ENCODE measurements at regions not wholly inside any gene's neighbourhood (a gene's known extent, or its start where the extent isn't known, plus 50 kb on each side); places are given as distances from the start of the nearest gene placed in this dataset.

DNA sequence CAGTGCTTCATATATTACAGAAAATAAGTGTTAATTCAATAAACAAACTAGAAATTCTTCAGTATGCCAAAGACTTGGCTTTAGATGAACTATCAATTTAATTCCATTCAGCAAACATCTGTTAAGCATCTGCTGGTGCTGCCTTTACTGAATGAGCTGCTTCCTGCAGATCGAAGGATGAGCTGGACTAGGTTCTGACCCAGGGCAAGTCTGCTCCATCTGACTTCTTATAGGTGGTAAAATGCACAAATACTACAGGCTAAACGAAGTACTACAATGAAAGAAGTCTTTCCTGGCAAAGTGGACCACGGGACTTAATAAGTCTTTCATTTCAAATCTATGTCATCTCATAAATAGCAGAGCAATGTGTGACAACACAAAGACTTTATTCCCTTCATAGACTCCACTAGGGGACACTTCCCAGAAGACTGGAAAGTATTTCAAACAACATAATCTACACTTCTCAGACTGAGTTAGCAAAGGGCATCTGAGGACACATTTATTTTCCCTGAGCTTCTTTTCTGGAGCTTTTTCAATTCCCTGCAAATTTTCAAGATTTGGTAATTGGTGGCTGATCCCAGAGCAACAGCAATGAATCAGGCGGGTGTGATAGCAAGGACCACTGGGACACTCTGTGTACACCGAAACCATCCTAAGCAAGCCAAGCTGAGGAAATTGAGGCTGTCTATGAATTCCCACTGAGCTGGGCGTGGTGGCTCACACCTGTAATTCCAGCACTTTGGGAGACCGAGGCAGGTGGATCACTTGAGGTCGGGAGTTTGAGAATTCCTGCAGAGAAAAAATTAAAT lies 108.9 kb upstream of the FRMD4A start:
- Histone ChIP-seq H3K9me3 (no peaks in the 10 kb centered on the region), H3K36me3 (replicated peaks in 1 of 2; ENCODE audit: control insufficient read depth in 1 of 2, insufficient read depth in 2 of 2, low read length in 1 of 2) (no peaks in the 10 kb centered on the region), H3F3A (replicated peaks; ENCODE audit: insufficient read depth) (no peaks in the 10 kb centered on the region), H3K4me1 (ENCODE audit: control insufficient read depth in 1 of 2, insufficient read depth in 2 of 2, low read depth in 1 of 2, low read length in 1 of 2) (no peaks in the 10 kb centered on the region), H3K27ac (ENCODE audit: low read depth in 2 of 2, low read length in 1 of 2) (no peak overlapping the region), H3K9me2 (no peaks in the 10 kb centered on the region), H3K9ac (no peak overlapping the region), H2AFZ (ENCODE audit: low read depth) (no peak overlapping the region), H3K4me3 (ENCODE audit: low read depth in 2 of 2, low read length in 1 of 2) (no peak overlapping the region), H3K79me2 (ENCODE audit: insufficient read depth) (no peaks in the 10 kb centered on the region), H3K4me2 (no peak overlapping the region), H3K27me3 (ENCODE audit: insufficient read depth) (no peaks in the 10 kb centered on the region), H4K20me1 (ENCODE audit: insufficient read depth) (no peaks in the 10 kb centered on the region)
- ChIA-PET CTCF (interaction anchor here (0.9 kb wide), 1 partner anchor 77 kb away, joined by 3 read pairs; no protein-coding TSS in a partner anchor), POLR2A (no interaction called here)
- DNase-seq = no peak
- 29% methylated on average over 8 of the region's 8 CpGs for WGBS (ENCODE audit: low lambda C conversion rate)
- TF ChIP-seq NFIC (IDR thresholded peaks at IDR 0.05; ENCODE audit: borderline replicate concordance) (no peak), TAF1 (IDR thresholded peaks at IDR 0.05; ENCODE audit: borderline replicate concordance, low read depth, low read length) (no peak), FOSL2 (IDR thresholded peaks at IDR 0.05; ENCODE audit: borderline replicate concordance, low read depth) (no peak)
- TF ChIP-seq, protein P1, sequence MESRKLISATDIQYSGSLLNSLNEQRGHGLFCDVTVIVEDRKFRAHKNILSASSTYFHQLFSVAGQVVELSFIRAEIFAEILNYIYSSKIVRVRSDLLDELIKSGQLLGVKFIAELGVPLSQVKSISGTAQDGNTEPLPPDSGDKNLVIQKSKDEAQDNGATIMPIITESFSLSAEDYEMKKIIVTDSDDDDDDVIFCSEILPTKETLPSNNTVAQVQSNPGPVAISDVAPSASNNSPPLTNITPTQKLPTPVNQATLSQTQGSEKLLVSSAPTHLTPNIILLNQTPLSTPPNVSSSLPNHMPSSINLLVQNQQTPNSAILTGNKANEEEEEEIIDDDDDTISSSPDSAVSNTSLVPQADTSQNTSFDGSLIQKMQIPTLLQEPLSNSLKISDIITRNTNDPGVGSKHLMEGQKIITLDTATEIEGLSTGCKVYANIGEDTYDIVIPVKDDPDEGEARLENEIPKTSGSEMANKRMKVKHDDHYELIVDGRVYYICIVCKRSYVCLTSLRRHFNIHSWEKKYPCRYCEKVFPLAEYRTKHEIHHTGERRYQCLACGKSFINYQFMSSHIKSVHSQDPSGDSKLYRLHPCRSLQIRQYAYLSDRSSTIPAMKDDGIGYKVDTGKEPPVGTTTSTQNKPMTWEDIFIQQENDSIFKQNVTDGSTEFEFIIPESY (IDR thresholded peaks at IDR 0.05; ENCODE audit: borderline replicate concordance, low read depth) = no peak
- TF ChIP-seq, protein P2, sequence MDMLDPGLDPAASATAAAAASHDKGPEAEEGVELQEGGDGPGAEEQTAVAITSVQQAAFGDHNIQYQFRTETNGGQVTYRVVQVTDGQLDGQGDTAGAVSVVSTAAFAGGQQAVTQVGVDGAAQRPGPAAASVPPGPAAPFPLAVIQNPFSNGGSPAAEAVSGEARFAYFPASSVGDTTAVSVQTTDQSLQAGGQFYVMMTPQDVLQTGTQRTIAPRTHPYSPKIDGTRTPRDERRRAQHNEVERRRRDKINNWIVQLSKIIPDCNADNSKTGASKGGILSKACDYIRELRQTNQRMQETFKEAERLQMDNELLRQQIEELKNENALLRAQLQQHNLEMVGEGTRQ (IDR thresholded peaks at IDR 0.05; ENCODE audit: borderline replicate concordance, low read depth, low read length) = no peak
- TF ChIP-seq, protein P3, sequence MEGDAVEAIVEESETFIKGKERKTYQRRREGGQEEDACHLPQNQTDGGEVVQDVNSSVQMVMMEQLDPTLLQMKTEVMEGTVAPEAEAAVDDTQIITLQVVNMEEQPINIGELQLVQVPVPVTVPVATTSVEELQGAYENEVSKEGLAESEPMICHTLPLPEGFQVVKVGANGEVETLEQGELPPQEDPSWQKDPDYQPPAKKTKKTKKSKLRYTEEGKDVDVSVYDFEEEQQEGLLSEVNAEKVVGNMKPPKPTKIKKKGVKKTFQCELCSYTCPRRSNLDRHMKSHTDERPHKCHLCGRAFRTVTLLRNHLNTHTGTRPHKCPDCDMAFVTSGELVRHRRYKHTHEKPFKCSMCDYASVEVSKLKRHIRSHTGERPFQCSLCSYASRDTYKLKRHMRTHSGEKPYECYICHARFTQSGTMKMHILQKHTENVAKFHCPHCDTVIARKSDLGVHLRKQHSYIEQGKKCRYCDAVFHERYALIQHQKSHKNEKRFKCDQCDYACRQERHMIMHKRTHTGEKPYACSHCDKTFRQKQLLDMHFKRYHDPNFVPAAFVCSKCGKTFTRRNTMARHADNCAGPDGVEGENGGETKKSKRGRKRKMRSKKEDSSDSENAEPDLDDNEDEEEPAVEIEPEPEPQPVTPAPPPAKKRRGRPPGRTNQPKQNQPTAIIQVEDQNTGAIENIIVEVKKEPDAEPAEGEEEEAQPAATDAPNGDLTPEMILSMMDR (IDR thresholded peaks at IDR 0.05) = no peak

DNA sequence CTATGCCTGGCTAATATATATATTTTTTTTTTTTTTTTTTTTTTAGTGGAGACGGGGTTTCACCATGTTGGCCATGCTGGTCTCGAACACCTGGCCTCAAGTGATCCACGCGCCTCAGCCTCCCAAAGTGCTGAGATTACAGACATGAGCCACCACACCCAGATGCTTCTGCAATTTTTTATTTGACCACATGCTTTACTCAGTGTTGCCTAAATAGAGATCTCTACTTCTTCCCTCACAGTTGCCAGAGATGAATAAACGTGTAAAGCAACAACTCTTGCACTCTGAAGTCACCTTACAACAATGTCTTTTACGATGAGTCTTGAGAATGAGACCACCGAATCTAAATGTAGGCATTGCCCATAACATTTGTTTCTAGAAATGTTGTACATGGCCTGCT lies 107.9 kb upstream of the FRMD4A start:
- Histone ChIP-seq H2AFZ (ENCODE audit: low read depth) (no peak overlapping the region), H3K79me2 (ENCODE audit: insufficient read depth) (no peaks in the 10 kb centered on the region), H3K9me3 (no peaks in the 10 kb centered on the region), H3K4me1 (ENCODE audit: control insufficient read depth in 1 of 2, insufficient read depth in 2 of 2, low read depth in 1 of 2, low read length in 1 of 2) (no peaks in the 10 kb centered on the region), H3K4me2 (no peak overlapping the region), H4K20me1 (ENCODE audit: insufficient read depth) (no peaks in the 10 kb centered on the region), H3K4me3 (ENCODE audit: low read depth in 2 of 2, low read length in 1 of 2) (no peak overlapping the region), H3F3A (replicated peaks; ENCODE audit: insufficient read depth) (no peaks in the 10 kb centered on the region), H3K9ac (no peak overlapping the region), H3K27me3 (ENCODE audit: insufficient read depth) (no peaks in the 10 kb centered on the region), H3K36me3 (replicated peaks in 1 of 2; ENCODE audit: control insufficient read depth in 1 of 2, insufficient read depth in 2 of 2, low read length in 1 of 2) (no peaks in the 10 kb centered on the region), H3K9me2 (no peaks in the 10 kb centered on the region), H3K27ac (ENCODE audit: low read depth in 2 of 2, low read length in 1 of 2) (no peak overlapping the region)
- 64% methylated on average over 6 of the region's 7 CpGs for WGBS (ENCODE audit: low lambda C conversion rate)
- ChIA-PET POLR2A (no interaction called here), CTCF (no interaction called here)
- no peak for DNase-seq
- TF ChIP-seq RAD21 (IDR thresholded peaks at IDR 0.05; ENCODE audit: low read length) = no peak
- TF ChIP-seq, protein P2 (IDR thresholded peaks at IDR 0.05; ENCODE audit: borderline replicate concordance, low read depth, low read length) = no peak
- TF ChIP-seq SMC3 (IDR thresholded peaks at IDR 0.05; ENCODE audit: low read depth, low read length) = no peak
- TF ChIP-seq, protein P4, sequence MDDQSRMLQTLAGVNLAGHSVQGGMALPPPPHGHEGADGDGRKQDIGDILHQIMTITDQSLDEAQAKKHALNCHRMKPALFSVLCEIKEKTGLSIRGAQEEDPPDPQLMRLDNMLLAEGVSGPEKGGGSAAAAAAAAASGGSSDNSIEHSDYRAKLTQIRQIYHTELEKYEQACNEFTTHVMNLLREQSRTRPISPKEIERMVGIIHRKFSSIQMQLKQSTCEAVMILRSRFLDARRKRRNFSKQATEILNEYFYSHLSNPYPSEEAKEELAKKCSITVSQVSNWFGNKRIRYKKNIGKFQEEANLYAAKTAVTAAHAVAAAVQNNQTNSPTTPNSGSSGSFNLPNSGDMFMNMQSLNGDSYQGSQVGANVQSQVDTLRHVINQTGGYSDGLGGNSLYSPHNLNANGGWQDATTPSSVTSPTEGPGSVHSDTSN (IDR thresholded peaks at IDR 0.05) = no peak
- TF ChIP-seq MEF2A (IDR thresholded peaks at IDR 0.05; ENCODE audit: borderline replicate concordance, low read depth) = no peak
- TF ChIP-seq, protein P3 (IDR thresholded peaks at IDR 0.05) = no peak
- no peak for TF ChIP-seq ELF1 (IDR thresholded peaks at IDR 0.05)
- no peak for TF ChIP-seq EP300 (IDR thresholded peaks at IDR 0.05; ENCODE audit: borderline replicate concordance in 1 of 2, low read depth in 1 of 2, low read length in 1 of 2)
- no peak for TF ChIP-seq RFX5 (IDR thresholded peaks at IDR 0.05; ENCODE audit: low read length)
- TF ChIP-seq YY1 (IDR thresholded peaks at IDR 0.05; ENCODE audit: low read depth) = no peak
- no peak for TF ChIP-seq CHD2 (IDR thresholded peaks at IDR 0.05; ENCODE audit: low read length, partially characterized antibody)
- no peak for TF ChIP-seq NRF1 (IDR thresholded peaks at IDR 0.05; ENCODE audit: low read depth, low read length)

Data from SK-N-SH (cell line).